Raji (cell line): ENCODE measurements at regions not wholly inside any gene's neighbourhood (a gene's known extent, or its start where the extent isn't known, plus 50 kb on each side); places are given as distances from the start of the nearest gene placed in this dataset.

Experiments
- POLR2A ChIP-seq: IDR thresholded peaks from 2 replicates; pipeline ENCODE4 v1.6.1; 2011; ENCODE audit warnings: low read depth, low read length, control low read depth; ENCODE audit not compliant: insufficient read depth

GRCh38 chr10:78279756-78280155, 246.1 kb downstream of the RPS24 start:
- no peak for TF ChIP-seq POLR2A

- TF ChIP-seq POLR2A: no peak
These were observed 246.9 kb downstream of the RPS24 start for GRCh38 chr10:78280604-78281003.

- no peak for TF ChIP-seq POLR2A
These were observed 248.0 kb downstream of the RPS24 start for GRCh38 chr10:78281627-78282026.

- no peak for TF ChIP-seq POLR2A
These were observed 249.5 kb downstream of the RPS24 start for GRCh38 chr10:78283069-78283682.

- no peak for TF ChIP-seq POLR2A
These were observed 250.7 kb downstream of the RPS24 start for GRCh38 chr10:78284381-78284780.

- TF ChIP-seq POLR2A: no peak
These were observed 251.6 kb downstream of the RPS24 start for GRCh38 chr10:78285226-78285625.

- no peak for TF ChIP-seq POLR2A
These were observed 252.5 kb downstream of the RPS24 start for GRCh38 chr10:78286186-78286585.

GRCh38 chr10:78286668-78287067, 253.0 kb downstream of the RPS24 start:
- no peak for TF ChIP-seq POLR2A

- no peak for TF ChIP-seq POLR2A
These were observed 254.0 kb downstream of the RPS24 start for GRCh38 chr10:78287618-78288017.

- no peak for TF ChIP-seq POLR2A
These were observed 255.0 kb downstream of the RPS24 start for GRCh38 chr10:78288663-78289062.

GRCh38 chr10:78290131-78290750, 256.6 kb downstream of the RPS24 start:
- no peak for TF ChIP-seq POLR2A

- TF ChIP-seq POLR2A: no peak
These were observed 258.1 kb downstream of the RPS24 start for GRCh38 chr10:78291722-78292121.

GRCh38 chr10:78292250-78292981, 258.8 kb downstream of the RPS24 start:
- no peak for TF ChIP-seq POLR2A

- TF ChIP-seq POLR2A: no peak
These were observed 259.6 kb downstream of the RPS24 start for GRCh38 chr10:78292982-78293865.

- no peak for TF ChIP-seq POLR2A
These were observed 261.6 kb downstream of the RPS24 start for GRCh38 chr10:78295242-78295641.
